K562 (cell line): ENCODE measurements at regions not wholly inside any gene's neighbourhood (a gene's known extent, or its start where the extent isn't known, plus 50 kb on each side); places are given as distances from the start of the nearest gene placed in this dataset.

ENCODE experiments used
- ATAC-seq: fragments of 200-7000 bp; cut with Tn5 transposase; 3 replicates; pipeline ENCODE4 v1.9.1; 2020; ENCODE audit warnings: moderate library complexity
- BruUV-seq: library from RNA; stranded (reverse); fragments of 400-500 nt; replicated peaks from 2 replicates; lab custom pipeline; 2021; lab: Mats Ljungman, UMichigan
- CTCF ChIA-PET: fragments of 300-600 bp; formaldehyde crosslinking; extraction: SDS; loops from one replicate; lab custom pipeline; 2021; ENCODE audit warnings: low intra/inter-chr PET ratio; lab: Yijun Ruan, JAX
- POLR2A ChIA-PET: fragments of 300-600, 350-650 bp; sonication (Branson Sonifier 250); formaldehyde crosslinking; extraction: SDS; loops from one replicate; lab custom pipeline; 2021; ENCODE audit warnings: antibody characterized with exemption, inconsistent platforms; lab: Yijun Ruan, JAX
- DNase-seq, 4 experiments: peaks; one replicate each; pipeline versions ENCODE4 v3.0.0 to v3.0.0-alpha.2; 2011 to 2018; ENCODE audit warnings: low spot score in 3 of 4, mixed read lengths in 3 of 4; ENCODE audit errors: extremely low read depth in 1 of 4
- FAIRE-seq: peaks from 2 replicates; lab custom pipeline; 2011; peaks lifted over from hg19 to GRCh38; lab: Jason Lieb, UNC
- H2AFZ ChIP-seq: 2 replicates; pipeline ENCODE4 v1.6.0; 2011; ENCODE audit warnings: low read depth, low read length, control low read depth, inconsistent platforms
- H3K27ac ChIP-seq: fragments of 200-600 bp; 3 replicates; pipeline ENCODE4 v1.8.0; 2011; ENCODE audit warnings: low read depth, mild to moderate bottlenecking, control low read depth, inconsistent platforms, low read length, moderate library complexity, mixed read lengths; ENCODE audit errors: extremely low read depth
- H3K27me3 ChIP-seq, 2 experiments: fragments of 300-600 bp in 1 of 2; 2 replicates in 1 of 2; 3 replicates in 1 of 2; pipeline versions ENCODE4 v1.6.0 to v1.8.0; 2011; ENCODE audit warnings: inconsistent platforms in 2 of 2, low read length in 2 of 2, mild to moderate bottlenecking in 1 of 2, mixed read lengths in 1 of 2, moderate library complexity in 1 of 2; ENCODE audit not compliant: control insufficient read depth in 2 of 2, insufficient read depth in 2 of 2
- H3K36me3 ChIP-seq: fragments of 300-600 bp; 3 replicates; pipeline ENCODE4 v1.8.0; 2011; ENCODE audit warnings: mild to moderate bottlenecking, low read length, inconsistent platforms; ENCODE audit not compliant: control insufficient read depth, insufficient read depth
- H3K4me1 ChIP-seq, 2 experiments: fragments of 200-600 bp in 1 of 2; replicated peaks in 1 of 2; 2 replicates in 1 of 2; 3 replicates in 1 of 2; pipeline versions ENCODE4 v1.5.1 to v1.8.0; 2011; ENCODE audit warnings: inconsistent platforms in 2 of 2, low read length in 2 of 2, mild to moderate bottlenecking in 1 of 2, mixed read lengths in 1 of 2, moderate library complexity in 1 of 2; ENCODE audit not compliant: control insufficient read depth in 2 of 2, insufficient read depth in 2 of 2
- H3K4me2 ChIP-seq: 2 replicates; pipeline ENCODE4 v1.6.1; 2011; ENCODE audit warnings: low read length, control low read depth, inconsistent platforms, mixed read lengths; ENCODE audit not compliant: insufficient read depth
- H3K4me3 ChIP-seq: fragments of 200-600 bp; sonication (generic), shearing (Covaris generic); 2 replicates; pipeline ENCODE4 v1.5.1; 2016; ENCODE audit warnings: control low read depth, inconsistent platforms
- H3K79me2 ChIP-seq: fragments of 200-600 bp; 3 replicates; pipeline ENCODE4 v1.8.0; 2011; ENCODE audit warnings: low read length, inconsistent platforms; ENCODE audit not compliant: control insufficient read depth, insufficient read depth
- H3K9ac ChIP-seq, 2 experiments: 2 replicates each; pipeline versions ENCODE4 v1.6.0 to v1.6.1; 2011; ENCODE audit warnings: low read depth in 2 of 2, low read length in 2 of 2, control low read depth in 1 of 2, inconsistent platforms in 1 of 2, mild to moderate bottlenecking in 1 of 2, mixed read lengths in 1 of 2; ENCODE audit not compliant: insufficient read depth in 1 of 2
- H3K9me1 ChIP-seq: one replicate; pipeline ENCODE4 v1.6.0; 2011; ENCODE audit warnings: inconsistent platforms, mild to moderate bottlenecking, low read length, moderate library complexity; ENCODE audit not compliant: control insufficient read depth, insufficient read depth
- H3K9me3 ChIP-seq: replicated peaks from 2 replicates; pipeline ENCODE4 v1.5.1; 2011; ENCODE audit warnings: low read depth, low read length, inconsistent platforms; ENCODE audit not compliant: control insufficient read depth, insufficient read depth
- H4K20me1 ChIP-seq: replicated peaks from 2 replicates; pipeline ENCODE4 v1.6.1; 2011; ENCODE audit warnings: low read length, inconsistent platforms, mixed read lengths; ENCODE audit not compliant: control insufficient read depth, insufficient read depth
- ARID2 ChIP-seq: fragments of 450-650 bp; IDR thresholded peaks from 2 replicates; pipeline ENCODE4 v1.6.1; 2017; ENCODE audit warnings: antibody characterized with exemption, mild to moderate bottlenecking
- ELF2 ChIP-seq: fragments of 250-450 bp; sonication (Bioruptor Pico); IDR thresholded peaks from 2 replicates; pipeline ENCODE4 v1.5.0; 2021; ENCODE audit warnings: mild to moderate bottlenecking
- GTF2F1 ChIP-seq: IDR thresholded peaks from 2 replicates; pipeline ENCODE4 v1.6.1; 2011; ENCODE audit warnings: low read depth, low read length, improper control_type of control experiment
- HEY1 ChIP-seq: fragments of 250-450 bp; sonication (Bioruptor Pico); IDR thresholded peaks from 2 replicates; pipeline ENCODE4 v1.5.0; 2020; ENCODE audit warnings: mild to moderate bottlenecking, moderate library complexity, borderline replicate concordance
- HOXB6 ChIP-seq: fragments of 250-450 bp; sonication (Bioruptor Pico); IDR thresholded peaks from 2 replicates; pipeline ENCODE4 v1.5.1; 2022; ENCODE audit warnings: mild to moderate bottlenecking, borderline replicate concordance
- MTA2 ChIP-seq: fragments of 450-650 bp; IDR thresholded peaks from 2 replicates; pipeline ENCODE4 v1.6.1; 2016; ENCODE audit warnings: low read depth
- PCBP2 ChIP-seq: fragments of 200-400 bp; formaldehyde crosslinking; IDR thresholded peaks from 2 replicates; pipeline ENCODE4 v1.6.1; 2018; ENCODE audit warnings: low read length, low read depth, mild to moderate bottlenecking, moderate library complexity; ENCODE audit not compliant: poor library complexity, severe bottlenecking
- RBM15 ChIP-seq: fragments of 200-400 bp; formaldehyde crosslinking; IDR thresholded peaks from 2 replicates; pipeline ENCODE4 v1.6.1; 2018; ENCODE audit warnings: mild to moderate bottlenecking, low read length, moderate library complexity; ENCODE audit not compliant: insufficient read depth
- TCF7L2 ChIP-seq: fragments of 150-350 bp; IDR thresholded peaks from 2 replicates; pipeline ENCODE4 v1.6.1; 2016; ENCODE audit warnings: low read depth, mild to moderate bottlenecking, low read length, moderate library complexity
- ZFP36 ChIP-seq: fragments of 150-350 bp; IDR thresholded peaks from 2 replicates; pipeline ENCODE4 v1.6.1; 2018; ENCODE audit warnings: low read length, low read depth; ENCODE audit not compliant: partially characterized antibody
- ZNF239 ChIP-seq: fragments of 250-450 bp; sonication (Bioruptor Pico); IDR thresholded peaks from 2 replicates; pipeline ENCODE4 v1.4.0; 2020; ENCODE audit warnings: mild to moderate bottlenecking
- WGBS: fragments of 100-300 bp; shearing (Covaris generic); methylation state at CpG from one replicate; pipeline ENCODE4 v1.1.6; 2016; ENCODE audit warnings: low coverage, mixed read lengths; ENCODE audit not compliant: insufficient coverage; ENCODE audit errors: missing lambda C conversion rate; 5-methylcytosine and 5-hydroxymethylcytosine counted together
- in situ Hi-C: fragments of 300-500 bp; cut with MboI; formaldehyde crosslinking; loops from 4 replicates; pipeline ENCODE4 v1.15.0; 2018; ENCODE audit warnings: inconsistent platforms, mixed read lengths
- intact Hi-C: fragments of 100-400 bp; cut with micrococcal nuclease; formaldehyde crosslinking; loops from 2 replicates; pipeline ENCODE4 v1.14.2; 2022
- TF ChIP-seq, protein P1 (sequence below): fragments of 250-450 bp; sonication (Bioruptor Pico); IDR thresholded peaks from 2 replicates; pipeline ENCODE4 v1.4.0; 2020; ENCODE audit warnings: mild to moderate bottlenecking, moderate library complexity

DNA sequence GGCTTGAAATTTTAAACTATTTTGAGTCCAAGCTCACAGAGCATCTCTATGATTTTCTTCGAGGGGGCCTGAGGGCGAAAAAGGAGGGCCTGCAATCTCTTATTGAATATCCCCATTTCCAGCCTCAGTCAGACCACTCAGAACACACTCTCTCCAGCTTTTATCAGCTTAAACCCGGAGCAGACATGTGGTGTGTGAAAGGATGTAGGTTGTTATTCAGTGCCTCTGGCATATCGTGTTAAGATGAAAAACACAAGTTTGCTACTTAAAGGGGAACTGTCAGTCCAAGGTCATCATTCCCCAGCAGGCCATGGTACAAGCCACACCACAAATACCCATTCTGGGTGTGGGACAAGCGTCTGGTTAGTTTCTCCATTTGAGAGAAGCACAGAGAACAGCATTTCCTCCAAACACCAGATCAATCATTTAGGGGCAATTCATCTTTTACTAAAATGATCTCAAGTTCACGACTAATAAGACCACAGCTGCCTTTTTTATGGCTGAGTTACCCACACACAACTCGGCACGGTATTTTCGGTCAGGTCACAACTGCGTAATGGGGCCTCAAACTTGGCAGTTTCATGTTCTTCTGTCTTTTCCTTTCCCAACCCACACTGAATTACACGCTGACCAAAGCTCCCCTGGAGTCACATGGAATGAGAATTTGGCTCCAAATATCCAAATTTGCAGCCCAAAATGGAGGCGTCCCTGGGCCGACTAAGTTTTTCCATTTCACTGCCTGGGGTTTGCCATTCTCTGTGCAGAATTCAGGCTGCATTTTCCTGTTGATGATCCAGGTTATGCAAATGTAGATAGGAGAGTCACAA, 188.4 kb downstream of the SEM1 start (continued):
- TF ChIP-seq, protein P1, sequence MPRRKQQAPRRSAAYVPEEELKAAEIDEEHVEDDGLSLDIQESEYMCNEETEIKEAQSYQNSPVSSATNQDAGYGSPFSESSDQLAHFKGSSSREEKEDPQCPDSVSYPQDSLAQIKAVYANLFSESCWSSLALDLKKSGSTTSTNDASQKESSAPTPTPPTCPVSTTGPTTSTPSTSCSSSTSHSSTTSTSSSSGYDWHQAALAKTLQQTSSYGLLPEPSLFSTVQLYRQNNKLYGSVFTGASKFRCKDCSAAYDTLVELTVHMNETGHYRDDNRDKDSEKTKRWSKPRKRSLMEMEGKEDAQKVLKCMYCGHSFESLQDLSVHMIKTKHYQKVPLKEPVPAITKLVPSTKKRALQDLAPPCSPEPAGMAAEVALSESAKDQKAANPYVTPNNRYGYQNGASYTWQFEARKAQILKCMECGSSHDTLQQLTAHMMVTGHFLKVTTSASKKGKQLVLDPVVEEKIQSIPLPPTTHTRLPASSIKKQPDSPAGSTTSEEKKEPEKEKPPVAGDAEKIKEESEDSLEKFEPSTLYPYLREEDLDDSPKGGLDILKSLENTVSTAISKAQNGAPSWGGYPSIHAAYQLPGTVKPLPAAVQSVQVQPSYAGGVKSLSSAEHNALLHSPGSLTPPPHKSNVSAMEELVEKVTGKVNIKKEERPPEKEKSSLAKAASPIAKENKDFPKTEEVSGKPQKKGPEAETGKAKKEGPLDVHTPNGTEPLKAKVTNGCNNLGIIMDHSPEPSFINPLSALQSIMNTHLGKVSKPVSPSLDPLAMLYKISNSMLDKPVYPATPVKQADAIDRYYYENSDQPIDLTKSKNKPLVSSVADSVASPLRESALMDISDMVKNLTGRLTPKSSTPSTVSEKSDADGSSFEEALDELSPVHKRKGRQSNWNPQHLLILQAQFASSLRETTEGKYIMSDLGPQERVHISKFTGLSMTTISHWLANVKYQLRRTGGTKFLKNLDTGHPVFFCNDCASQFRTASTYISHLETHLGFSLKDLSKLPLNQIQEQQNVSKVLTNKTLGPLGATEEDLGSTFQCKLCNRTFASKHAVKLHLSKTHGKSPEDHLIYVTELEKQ (CRISPR knock-in tag): no peak
- TF ChIP-seq HOXB6: no peak
- TF ChIP-seq MTA2: no peak
- TF ChIP-seq PCBP2: no peak
- TF ChIP-seq ZNF239 (CRISPR knock-in tag): no peak
- TF ChIP-seq ELF2: no peak
- no peak for TF ChIP-seq TCF7L2
- TF ChIP-seq ARID2: no peak

GRCh38 chr7:96508371-96508770, 186.5 kb upstream of the SLC25A13 start:
- H3K9me1 ChIP-seq: no peaks in the 10 kb centered on the region
- DNase-seq (no peak), ATAC-seq (no peak), FAIRE-seq (no peak)
- no peaks in the 10 kb centered on the region for H3K79me2 ChIP-seq
- H3K9me3 ChIP-seq: no peaks in the 10 kb centered on the region
- no peak overlapping the region for H3K4me2 ChIP-seq
- in situ Hi-C loops (no loop called here), intact Hi-C loops (no loop called here)
- no peak overlapping the region for H2AFZ ChIP-seq
- H3K36me3 ChIP-seq: no peaks in the 10 kb centered on the region
- H3K27ac ChIP-seq: no peak overlapping the region
- H3K4me1 ChIP-seq: no peaks in the 10 kb centered on the region
- H3K9ac ChIP-seq: no peak overlapping the region
- no peaks in the 10 kb centered on the region for H4K20me1 ChIP-seq
- WGBS: 0% methylated on average over 1 of the region's 1 CpG
- H3K4me3 ChIP-seq: no peak overlapping the region
- H3K27me3 ChIP-seq: no peaks in the 10 kb centered on the region
- POLR2A ChIA-PET: interaction anchor here (0.6 kb wide), 1 partner anchor 474 kb away, joined by 3 read pairs; no protein-coding TSS in a partner anchor
- CTCF ChIA-PET: interaction anchor here (0.6 kb wide), 1 partner anchor 147 kb away, joined by 5 read pairs; no protein-coding TSS in a partner anchor
- TF ChIP-seq ZFP36 (no peak), RBM15 (no peak), HEY1 (CRISPR knock-in tag) (no peak), GTF2F1 (no peak)
- TF ChIP-seq, all 486 proteins: peak for 0
- no TSS peak for BruUV-seq
